ENCODE measurements at regions not wholly inside any gene's neighbourhood (a gene's known extent, or its start where the extent isn't known, plus 50 kb on each side); places are given as distances from the start of the nearest gene placed in this dataset.

DNA sequence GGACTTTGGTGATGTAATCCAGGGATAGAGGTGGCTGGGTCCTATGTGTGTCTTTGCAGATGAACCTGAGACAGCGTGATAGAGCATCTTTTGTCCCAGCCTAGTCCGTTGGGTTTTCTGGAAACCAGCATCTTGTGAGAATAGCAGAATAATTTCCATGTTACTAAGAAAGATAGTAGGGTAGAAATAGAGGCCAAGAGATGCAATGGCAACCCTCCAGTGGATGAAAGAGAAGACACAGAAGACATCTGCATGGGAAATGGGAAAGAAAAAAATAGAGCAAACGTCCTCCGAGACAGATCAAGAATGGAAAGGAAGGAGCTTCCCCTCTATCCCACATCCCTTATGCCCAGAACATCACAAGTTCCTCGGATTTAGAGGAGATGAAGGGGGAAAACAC lies 409.3 kb upstream of the TMEM132C start:
- Histone ChIP-seq H4K20me1 (ENCODE audit: insufficient read depth) (no peaks in the 10 kb centered on the region), H3K4me2 (ENCODE audit: low read length) (no peak overlapping the region), H3K9me2 (ENCODE audit: insufficient read depth, low read length) (no peaks in the 10 kb centered on the region), H3K36me3 (ENCODE audit: insufficient read depth, low read length) (no peaks in the 10 kb centered on the region), H3K4me3 (ENCODE audit: low read length) (no peak overlapping the region), H3K27ac (ENCODE audit: low read length) (no peak overlapping the region), H3F3A (ENCODE audit: insufficient read depth, low read length, poor library complexity, severe bottlenecking) (no peaks in the 10 kb centered on the region), H3K9me3 (ENCODE audit: low read length) (no peaks in the 10 kb centered on the region), H2AFZ (ENCODE audit: low read depth, low read length) (no peak overlapping the region), H3K79me2 (replicated peaks; ENCODE audit: insufficient read depth, low read length) (no peaks in the 10 kb centered on the region), H3K27me3 (ENCODE audit: insufficient read depth, low read depth, low read length) (no peaks in the 10 kb centered on the region), H3K9ac (ENCODE audit: low read length) (no peak overlapping the region)
- TF ChIP-seq, protein P1, sequence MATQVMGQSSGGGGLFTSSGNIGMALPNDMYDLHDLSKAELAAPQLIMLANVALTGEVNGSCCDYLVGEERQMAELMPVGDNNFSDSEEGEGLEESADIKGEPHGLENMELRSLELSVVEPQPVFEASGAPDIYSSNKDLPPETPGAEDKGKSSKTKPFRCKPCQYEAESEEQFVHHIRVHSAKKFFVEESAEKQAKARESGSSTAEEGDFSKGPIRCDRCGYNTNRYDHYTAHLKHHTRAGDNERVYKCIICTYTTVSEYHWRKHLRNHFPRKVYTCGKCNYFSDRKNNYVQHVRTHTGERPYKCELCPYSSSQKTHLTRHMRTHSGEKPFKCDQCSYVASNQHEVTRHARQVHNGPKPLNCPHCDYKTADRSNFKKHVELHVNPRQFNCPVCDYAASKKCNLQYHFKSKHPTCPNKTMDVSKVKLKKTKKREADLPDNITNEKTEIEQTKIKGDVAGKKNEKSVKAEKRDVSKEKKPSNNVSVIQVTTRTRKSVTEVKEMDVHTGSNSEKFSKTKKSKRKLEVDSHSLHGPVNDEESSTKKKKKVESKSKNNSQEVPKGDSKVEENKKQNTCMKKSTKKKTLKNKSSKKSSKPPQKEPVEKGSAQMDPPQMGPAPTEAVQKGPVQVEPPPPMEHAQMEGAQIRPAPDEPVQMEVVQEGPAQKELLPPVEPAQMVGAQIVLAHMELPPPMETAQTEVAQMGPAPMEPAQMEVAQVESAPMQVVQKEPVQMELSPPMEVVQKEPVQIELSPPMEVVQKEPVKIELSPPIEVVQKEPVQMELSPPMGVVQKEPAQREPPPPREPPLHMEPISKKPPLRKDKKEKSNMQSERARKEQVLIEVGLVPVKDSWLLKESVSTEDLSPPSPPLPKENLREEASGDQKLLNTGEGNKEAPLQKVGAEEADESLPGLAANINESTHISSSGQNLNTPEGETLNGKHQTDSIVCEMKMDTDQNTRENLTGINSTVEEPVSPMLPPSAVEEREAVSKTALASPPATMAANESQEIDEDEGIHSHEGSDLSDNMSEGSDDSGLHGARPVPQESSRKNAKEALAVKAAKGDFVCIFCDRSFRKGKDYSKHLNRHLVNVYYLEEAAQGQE (IDR thresholded peaks at IDR 0.05; ENCODE audit: borderline replicate concordance), result no peak
- TF ChIP-seq, protein P2, sequence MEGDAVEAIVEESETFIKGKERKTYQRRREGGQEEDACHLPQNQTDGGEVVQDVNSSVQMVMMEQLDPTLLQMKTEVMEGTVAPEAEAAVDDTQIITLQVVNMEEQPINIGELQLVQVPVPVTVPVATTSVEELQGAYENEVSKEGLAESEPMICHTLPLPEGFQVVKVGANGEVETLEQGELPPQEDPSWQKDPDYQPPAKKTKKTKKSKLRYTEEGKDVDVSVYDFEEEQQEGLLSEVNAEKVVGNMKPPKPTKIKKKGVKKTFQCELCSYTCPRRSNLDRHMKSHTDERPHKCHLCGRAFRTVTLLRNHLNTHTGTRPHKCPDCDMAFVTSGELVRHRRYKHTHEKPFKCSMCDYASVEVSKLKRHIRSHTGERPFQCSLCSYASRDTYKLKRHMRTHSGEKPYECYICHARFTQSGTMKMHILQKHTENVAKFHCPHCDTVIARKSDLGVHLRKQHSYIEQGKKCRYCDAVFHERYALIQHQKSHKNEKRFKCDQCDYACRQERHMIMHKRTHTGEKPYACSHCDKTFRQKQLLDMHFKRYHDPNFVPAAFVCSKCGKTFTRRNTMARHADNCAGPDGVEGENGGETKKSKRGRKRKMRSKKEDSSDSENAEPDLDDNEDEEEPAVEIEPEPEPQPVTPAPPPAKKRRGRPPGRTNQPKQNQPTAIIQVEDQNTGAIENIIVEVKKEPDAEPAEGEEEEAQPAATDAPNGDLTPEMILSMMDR (IDR thresholded peaks at IDR 0.05; ENCODE audit: poor library complexity, severe bottlenecking), result no peak
- TF ChIP-seq MXI1 (conservative IDR thresholded peaks at IDR 0.05; ENCODE audit: poor library complexity, severe bottlenecking) (no peak), SMC3 (conservative IDR thresholded peaks at IDR 0.05; ENCODE audit: poor library complexity) (no peak), TAF1 (IDR thresholded peaks at IDR 0.05; ENCODE audit: low read depth) (no peak), EZH2 (IDR thresholded peaks at IDR 0.05; ENCODE audit: borderline replicate concordance, insufficient read depth, low read length, poor library complexity, severe bottlenecking) (no peak), EP300 (conservative IDR thresholded peaks at IDR 0.05; ENCODE audit: poor library complexity, severe bottlenecking) (no peak), POLR2AphosphoS5 (IDR thresholded peaks at IDR 0.05) (no peak), RAD21 (conservative IDR thresholded peaks at IDR 0.05) (no peak)

DNA sequence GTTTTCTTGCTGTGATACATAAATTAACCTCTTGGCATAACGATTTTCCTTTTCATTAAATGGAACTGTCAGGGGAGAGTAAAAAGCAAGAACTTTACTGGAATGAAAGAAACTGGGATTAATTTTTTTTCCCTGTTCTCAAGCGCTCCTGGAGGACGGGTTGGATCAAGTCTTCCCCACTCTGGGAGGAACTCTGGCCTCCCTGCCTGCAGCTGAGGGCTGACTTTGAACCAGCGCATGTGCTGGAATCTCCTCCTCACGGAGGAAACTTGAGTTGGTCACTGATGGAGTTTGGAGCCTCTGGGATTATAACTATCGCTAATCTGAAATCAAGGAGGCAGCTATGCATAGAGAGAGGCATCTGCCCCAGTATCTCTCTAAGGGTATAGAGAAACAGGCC lies 406.4 kb upstream of the TMEM132C start:
- Histone ChIP-seq H3K27me3 (ENCODE audit: insufficient read depth, low read depth, low read length) (no peaks in the 10 kb centered on the region), H3F3A (ENCODE audit: insufficient read depth, low read length, poor library complexity, severe bottlenecking) (no peaks in the 10 kb centered on the region), H4K20me1 (ENCODE audit: insufficient read depth) (no peaks in the 10 kb centered on the region), H3K4me2 (ENCODE audit: low read length) (no peak overlapping the region), H3K9me3 (ENCODE audit: low read length) (no peaks in the 10 kb centered on the region), H3K79me2 (replicated peaks; ENCODE audit: insufficient read depth, low read length) (no peaks in the 10 kb centered on the region), H3K4me3 (ENCODE audit: low read length) (no peak overlapping the region), H3K36me3 (ENCODE audit: insufficient read depth, low read length) (no peaks in the 10 kb centered on the region), H3K27ac (ENCODE audit: low read length) (no peak overlapping the region), H3K9me2 (ENCODE audit: insufficient read depth, low read length) (no peaks in the 10 kb centered on the region), H2AFZ (ENCODE audit: low read depth, low read length) (no peak overlapping the region), H3K9ac (ENCODE audit: low read length) (no peak overlapping the region)
- no peak for TF ChIP-seq TAF1 (IDR thresholded peaks at IDR 0.05; ENCODE audit: low read depth)
- TF ChIP-seq EZH2 (IDR thresholded peaks at IDR 0.05; ENCODE audit: borderline replicate concordance, insufficient read depth, low read length, poor library complexity, severe bottlenecking), result no peak
- TF ChIP-seq EP300 (conservative IDR thresholded peaks at IDR 0.05; ENCODE audit: poor library complexity, severe bottlenecking), result no peak
- no peak for TF ChIP-seq MXI1 (conservative IDR thresholded peaks at IDR 0.05; ENCODE audit: poor library complexity, severe bottlenecking)
- TF ChIP-seq, protein P2 (IDR thresholded peaks at IDR 0.05; ENCODE audit: poor library complexity, severe bottlenecking), result no peak
- TF ChIP-seq, protein P1 (IDR thresholded peaks at IDR 0.05; ENCODE audit: borderline replicate concordance), result no peak
- no peak for TF ChIP-seq RAD21 (conservative IDR thresholded peaks at IDR 0.05)
- no peak for TF ChIP-seq SMC3 (conservative IDR thresholded peaks at IDR 0.05; ENCODE audit: poor library complexity)
- no peak for TF ChIP-seq POLR2AphosphoS5 (IDR thresholded peaks at IDR 0.05)
